ENCODE measurements at regions not wholly inside any gene's neighbourhood (a gene's known extent, or its start where the extent isn't known, plus 50 kb on each side); places are given as distances from the start of the nearest gene placed in this dataset.

GRCh38 chr3:146827836-146828235 lies 222.7 kb upstream of the PLSCR5 start:
- H3K9me3 Mint-ChIP-seq: no peaks in the 10 kb centered on the region
- H3K4me3 Mint-ChIP-seq: no peak overlapping the region
- no peaks in the 10 kb centered on the region for H3K36me3 Mint-ChIP-seq (ENCODE audit: low read depth)
- H3K27ac Mint-ChIP-seq: no peak overlapping the region
- TF ChIP-seq CTCF (IDR thresholded peaks at IDR 0.05; ENCODE audit: unreplicated experiment in 3 of 3): no peak
- no peaks in the 10 kb centered on the region for H3K27me3 Mint-ChIP-seq (ENCODE audit: low read depth)
- no peaks in the 10 kb centered on the region for H3K4me1 Mint-ChIP-seq

GRCh38 chr3:146823622-146824021 lies 218.5 kb upstream of the PLSCR5 start:
- Mint-ChIP-seq H3K4me1 (no peaks in the 10 kb centered on the region), H3K4me3 (no peak overlapping the region), H3K9me3 (no peaks in the 10 kb centered on the region), H3K27ac (no peak overlapping the region), H3K27me3 (ENCODE audit: low read depth) (no peaks in the 10 kb centered on the region), H3K36me3 (ENCODE audit: low read depth) (no peaks in the 10 kb centered on the region)
- TF ChIP-seq CTCF (IDR thresholded peaks at IDR 0.05; ENCODE audit: unreplicated experiment in 3 of 3): no peak

GRCh38 chr3:146818866-146819265 lies 213.7 kb upstream of the PLSCR5 start:
- Mint-ChIP-seq H3K27me3 (ENCODE audit: low read depth) (no peaks in the 10 kb centered on the region), H3K27ac (no peak overlapping the region), H3K9me3 (no peaks in the 10 kb centered on the region), H3K4me3 (no peak overlapping the region), H3K36me3 (ENCODE audit: low read depth) (no peaks in the 10 kb centered on the region), H3K4me1 (peaks cover 6% of the 10 kb centered on the region)
- TF ChIP-seq CTCF (IDR thresholded peaks at IDR 0.05; ENCODE audit: unreplicated experiment in 3 of 3): no peak

GRCh38 chr3:146818301-146818700 lies 213.2 kb upstream of the PLSCR5 start:
- Mint-ChIP-seq H3K36me3 (ENCODE audit: low read depth) (no peaks in the 10 kb centered on the region), H3K27ac (peak overlapping the region in 1 of 3 experiments; percentile 24), H3K4me3 (no peak overlapping the region), H3K27me3 (ENCODE audit: low read depth) (no peaks in the 10 kb centered on the region), H3K9me3 (no peaks in the 10 kb centered on the region), H3K4me1 (peaks cover 6% of the 10 kb centered on the region)
- no peak for TF ChIP-seq CTCF (IDR thresholded peaks at IDR 0.05; ENCODE audit: unreplicated experiment in 3 of 3)

- Mint-ChIP-seq H3K4me3 (no peak overlapping the region), H3K27ac (peak overlapping the region in 1 of 3 experiments; percentile 54), H3K4me1 (peaks cover 6% of the 10 kb centered on the region), H3K27me3 (ENCODE audit: low read depth) (no peaks in the 10 kb centered on the region), H3K36me3 (ENCODE audit: low read depth) (no peaks in the 10 kb centered on the region), H3K9me3 (no peaks in the 10 kb centered on the region)
- TF ChIP-seq CTCF (IDR thresholded peaks at IDR 0.05; ENCODE audit: unreplicated experiment in 3 of 3): peak; percentile 30 to 44 (median 41)
Measured at GRCh38 chr3:146817704-146818103, 212.6 kb upstream of the PLSCR5 start.

- H3K4me1 Mint-ChIP-seq: peaks cover 6% of the 10 kb centered on the region
- no peaks in the 10 kb centered on the region for H3K36me3 Mint-ChIP-seq (ENCODE audit: low read depth)
- no peak overlapping the region for H3K4me3 Mint-ChIP-seq
- H3K27me3 Mint-ChIP-seq (ENCODE audit: low read depth): no peaks in the 10 kb centered on the region
- H3K27ac Mint-ChIP-seq: no peak overlapping the region
- no peak for TF ChIP-seq CTCF (IDR thresholded peaks at IDR 0.05; ENCODE audit: unreplicated experiment in 3 of 3)
- H3K9me3 Mint-ChIP-seq: no peaks in the 10 kb centered on the region
Measured at GRCh38 chr3:146814601-146815315, 209.6 kb upstream of the PLSCR5 start.
